ENCODE measurements at regions not wholly inside any gene's neighbourhood (a gene's known extent, or its start where the extent isn't known, plus 50 kb on each side); places are given as distances from the start of the nearest gene placed in this dataset.

DNA sequence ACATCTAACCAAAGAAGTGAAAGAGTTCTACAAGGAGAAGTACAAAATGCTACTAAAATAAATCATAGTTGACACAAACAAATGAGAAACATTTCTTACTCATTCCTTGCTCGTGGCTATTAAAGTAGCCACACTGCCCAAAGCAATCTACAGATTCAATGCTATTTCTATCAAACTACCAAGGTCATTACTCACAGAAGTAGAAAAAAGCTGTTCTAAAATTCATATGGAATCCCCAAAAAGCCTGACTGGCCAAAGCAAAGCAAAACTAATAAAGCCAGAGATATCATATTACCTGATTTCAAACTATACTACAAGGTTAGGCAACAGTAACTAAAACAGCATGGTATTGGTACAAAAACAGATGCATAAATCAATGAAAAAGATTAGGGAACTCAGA, 305.6 kb downstream of the RPAP3 start:
- no peak for TF ChIP-seq POLR2A (IDR thresholded peaks at IDR 0.05)
- TF ChIP-seq, protein P1, sequence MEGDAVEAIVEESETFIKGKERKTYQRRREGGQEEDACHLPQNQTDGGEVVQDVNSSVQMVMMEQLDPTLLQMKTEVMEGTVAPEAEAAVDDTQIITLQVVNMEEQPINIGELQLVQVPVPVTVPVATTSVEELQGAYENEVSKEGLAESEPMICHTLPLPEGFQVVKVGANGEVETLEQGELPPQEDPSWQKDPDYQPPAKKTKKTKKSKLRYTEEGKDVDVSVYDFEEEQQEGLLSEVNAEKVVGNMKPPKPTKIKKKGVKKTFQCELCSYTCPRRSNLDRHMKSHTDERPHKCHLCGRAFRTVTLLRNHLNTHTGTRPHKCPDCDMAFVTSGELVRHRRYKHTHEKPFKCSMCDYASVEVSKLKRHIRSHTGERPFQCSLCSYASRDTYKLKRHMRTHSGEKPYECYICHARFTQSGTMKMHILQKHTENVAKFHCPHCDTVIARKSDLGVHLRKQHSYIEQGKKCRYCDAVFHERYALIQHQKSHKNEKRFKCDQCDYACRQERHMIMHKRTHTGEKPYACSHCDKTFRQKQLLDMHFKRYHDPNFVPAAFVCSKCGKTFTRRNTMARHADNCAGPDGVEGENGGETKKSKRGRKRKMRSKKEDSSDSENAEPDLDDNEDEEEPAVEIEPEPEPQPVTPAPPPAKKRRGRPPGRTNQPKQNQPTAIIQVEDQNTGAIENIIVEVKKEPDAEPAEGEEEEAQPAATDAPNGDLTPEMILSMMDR (IDR thresholded peaks at IDR 0.05 in 4 of 5, conservative IDR thresholded peaks at IDR 0.05 in 1 of 5): no peak

All from gastrocnemius medialis (tissue), 4 donors.